Neuron (in vitro differentiated cells): ENCODE measurements at regions not wholly inside any gene's neighbourhood (a gene's known extent, or its start where the extent isn't known, plus 50 kb on each side); places are given as distances from the start of the nearest gene placed in this dataset.

ENCODE experiments used
- H2AFZ ChIP-seq: one replicate; pipeline ENCODE4 v1.6.1; 2013; ENCODE audit warnings: low read depth, mild to moderate bottlenecking, inconsistent platforms, low read length, moderate library complexity
- H3K27me3 ChIP-seq: one replicate; pipeline ENCODE4 v1.6.1; 2013; ENCODE audit warnings: low read length; ENCODE audit not compliant: insufficient read depth
- H3K36me3 ChIP-seq: one replicate; pipeline ENCODE4 v1.6.1; 2013; ENCODE audit warnings: low read length; ENCODE audit not compliant: insufficient read depth
- H3K4me1 ChIP-seq: one replicate; pipeline ENCODE4 v1.6.1; 2013; ENCODE audit warnings: low read length; ENCODE audit not compliant: insufficient read depth
- H3K4me3 ChIP-seq: 2 replicates; pipeline ENCODE4 v1.5.1; 2013; ENCODE audit warnings: mild to moderate bottlenecking, low read length, moderate library complexity
- H3K9me3 ChIP-seq: one replicate; pipeline ENCODE4 v1.6.1; 2013; ENCODE audit warnings: low read length

DNA sequence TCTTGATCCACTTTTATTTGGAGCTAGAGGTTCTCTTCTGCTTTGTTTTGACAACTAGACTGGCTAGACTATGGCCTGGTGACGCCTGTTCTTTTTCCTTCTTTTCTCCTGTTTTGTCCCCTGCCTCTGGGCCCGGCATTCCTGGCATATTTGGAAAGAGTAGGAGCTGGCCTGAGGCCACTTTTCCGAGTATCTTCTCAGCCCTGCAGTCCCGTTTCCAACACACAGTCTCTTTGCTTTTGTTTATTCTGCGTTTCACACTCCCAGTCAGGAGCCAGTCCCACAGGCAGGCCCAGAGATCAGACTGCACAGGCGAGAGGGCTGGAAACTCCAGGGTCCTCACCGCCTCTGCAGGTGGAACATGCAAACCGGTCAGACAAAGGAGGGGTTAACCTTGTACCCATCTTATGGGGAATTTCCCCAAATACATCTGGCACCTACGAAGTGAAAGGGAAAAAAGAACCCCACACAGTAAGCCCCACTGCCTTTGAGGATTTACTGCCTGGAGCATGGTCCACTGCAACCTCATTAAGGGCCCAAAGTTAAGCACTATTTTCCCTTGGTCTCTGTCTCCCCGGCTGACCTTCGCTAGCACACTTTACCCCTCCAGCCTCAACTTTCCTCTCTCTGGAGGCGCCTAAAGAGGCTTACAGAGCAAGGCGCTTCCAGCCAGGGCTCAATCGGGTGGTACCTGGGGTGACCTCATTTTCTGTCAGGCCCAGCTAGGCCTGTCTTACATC, 141.1 kb downstream of the TOMM20 start:
- Histone ChIP-seq H3K4me3 (no peak overlapping the region), H3K9me3 (no peaks in the 10 kb centered on the region), H3K27me3 (no peaks in the 10 kb centered on the region), H2AFZ (no peak overlapping the region), H3K36me3 (no peaks in the 10 kb centered on the region), H3K4me1 (peaks cover 19% of the 10 kb centered on the region)

DNA sequence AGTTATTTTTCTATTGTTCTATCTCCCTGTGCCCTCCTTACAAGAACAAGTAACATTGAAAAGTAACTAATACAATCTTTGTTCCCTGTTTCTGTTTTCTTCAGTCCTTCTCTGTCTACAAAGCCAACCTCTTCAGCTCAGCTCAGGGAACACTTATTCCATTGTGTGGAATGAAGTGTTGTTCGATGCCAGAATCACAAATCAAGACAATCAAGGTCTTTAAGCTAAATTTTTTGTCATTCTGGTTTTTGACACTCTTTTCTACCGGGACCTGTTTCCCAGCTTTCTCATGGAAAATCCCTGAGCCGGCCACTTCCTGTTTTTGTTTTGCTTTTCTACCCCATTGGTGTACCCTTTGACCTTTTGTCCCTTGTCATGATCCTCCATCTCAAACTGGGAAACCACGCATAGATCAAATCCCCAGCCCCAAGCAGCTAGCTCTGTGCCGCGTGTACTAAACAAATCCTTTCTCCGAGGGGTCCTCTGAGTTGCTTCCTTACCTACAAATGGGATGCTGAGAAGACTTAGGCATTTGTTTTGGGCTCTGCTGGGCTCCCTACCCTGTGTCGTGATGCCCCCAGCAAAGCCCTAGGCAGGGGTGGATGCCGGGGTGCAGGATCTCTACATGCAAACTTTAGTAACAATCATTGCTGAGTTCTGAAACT, 141.8 kb downstream of the TOMM20 start:
- Histone ChIP-seq H3K36me3 (no peaks in the 10 kb centered on the region), H3K4me1 (peaks cover 19% of the 10 kb centered on the region), H3K4me3 (no peak overlapping the region), H3K9me3 (no peaks in the 10 kb centered on the region), H3K27me3 (no peaks in the 10 kb centered on the region), H2AFZ (no peak overlapping the region)

DNA sequence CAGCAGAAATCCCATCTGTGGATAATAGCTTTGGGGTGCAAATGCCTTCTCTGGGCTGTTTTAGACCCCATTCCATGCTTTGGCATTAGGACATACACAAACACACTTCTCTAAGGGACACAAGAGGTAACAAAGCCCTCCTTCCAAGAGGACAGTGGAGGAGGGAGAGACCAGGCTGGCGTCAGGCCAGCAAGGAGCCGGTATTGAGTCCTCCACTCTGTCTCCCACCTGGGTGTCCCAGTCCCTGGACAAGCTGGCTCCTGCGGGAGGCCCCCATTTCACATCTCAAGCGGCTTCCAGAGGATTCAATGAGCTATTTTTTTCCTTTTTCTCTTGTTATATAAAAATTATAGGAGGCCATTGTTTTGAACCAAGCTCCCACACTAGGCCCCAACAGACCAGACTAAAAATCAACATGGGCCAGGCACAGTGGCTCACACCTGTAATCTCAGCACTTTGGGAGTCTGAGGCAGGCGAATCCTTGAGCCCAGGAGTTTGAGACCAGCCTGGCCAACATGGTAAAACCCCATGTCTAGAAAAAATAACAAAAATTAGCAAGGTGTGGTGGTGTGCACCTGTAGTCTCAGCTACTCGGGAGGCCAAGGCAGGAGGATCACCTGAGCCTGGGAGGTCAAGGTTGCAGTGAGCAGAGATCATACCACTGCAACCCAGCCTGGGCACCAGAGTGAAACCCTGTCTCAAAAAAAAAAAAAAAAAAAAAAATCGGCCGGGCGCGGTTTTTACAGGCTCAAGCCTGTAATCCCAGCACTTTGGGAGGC, 142.9 kb downstream of the TOMM20 start:
- Histone ChIP-seq H3K27me3 (no peaks in the 10 kb centered on the region), H3K36me3 (no peaks in the 10 kb centered on the region), H3K4me1 (peaks cover 19% of the 10 kb centered on the region), H3K9me3 (no peaks in the 10 kb centered on the region), H2AFZ (no peak overlapping the region), H3K4me3 (no peak overlapping the region)

DNA sequence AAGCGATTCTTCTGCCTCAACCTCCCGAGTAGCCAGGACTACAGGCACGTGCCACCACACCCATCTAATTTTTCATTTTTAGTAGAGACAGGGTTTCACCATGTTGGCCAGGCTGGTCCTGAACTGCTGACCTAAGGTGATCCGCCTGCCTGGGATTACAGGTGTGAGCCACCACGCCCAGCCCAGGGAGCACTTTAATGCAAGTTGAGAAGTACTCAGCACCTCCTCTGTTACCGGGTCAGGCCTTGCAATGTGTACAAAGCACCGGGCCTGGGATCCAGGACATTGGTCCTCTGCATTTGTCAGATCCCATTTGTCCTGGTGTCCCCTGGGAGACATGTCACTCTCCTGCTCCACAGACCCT, 143.6 kb downstream of the TOMM20 start:
- Histone ChIP-seq H2AFZ (no peak overlapping the region), H3K27me3 (no peaks in the 10 kb centered on the region), H3K9me3 (no peaks in the 10 kb centered on the region), H3K4me1 (peaks cover 19% of the 10 kb centered on the region), H3K36me3 (no peaks in the 10 kb centered on the region), H3K4me3 (no peak overlapping the region)

DNA sequence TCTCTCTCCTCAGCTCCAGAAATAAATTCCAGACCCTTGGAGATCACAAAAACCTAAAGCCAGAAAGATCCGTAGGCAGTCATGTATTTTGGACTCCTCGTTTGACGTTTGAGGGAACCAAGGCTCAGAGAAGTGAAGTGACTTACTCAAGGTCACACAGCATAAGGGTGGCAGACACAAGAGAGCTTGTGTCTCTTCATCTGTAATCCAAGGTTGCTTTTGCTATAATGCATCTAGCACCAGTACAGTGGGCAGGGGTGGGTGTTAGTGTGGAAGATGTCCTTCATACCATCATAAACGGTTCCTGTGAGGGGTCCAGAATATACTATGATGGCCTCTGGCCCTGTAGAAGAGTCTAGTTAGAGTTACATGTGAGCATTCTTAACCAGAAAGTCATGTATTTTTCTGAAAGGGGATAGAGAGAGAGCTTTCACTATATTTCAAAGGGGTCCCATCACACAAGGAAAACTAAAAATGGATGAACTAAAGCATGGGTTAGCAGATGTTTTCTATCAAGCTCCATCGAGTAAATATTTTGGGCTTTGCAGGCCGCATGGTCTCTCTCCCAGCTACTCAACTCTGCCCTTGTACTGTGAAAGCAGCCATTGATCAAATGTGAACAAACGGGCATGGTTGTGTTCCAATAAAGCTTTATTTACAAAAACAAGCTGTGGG, 144.9 kb downstream of the TOMM20 start:
- H3K9me3 ChIP-seq: no peaks in the 10 kb centered on the region
- H2AFZ ChIP-seq: no peak overlapping the region
- peaks cover 22% of the 10 kb centered on the region for H3K4me1 ChIP-seq
- no peaks in the 10 kb centered on the region for H3K27me3 ChIP-seq
- no peaks in the 10 kb centered on the region for H3K36me3 ChIP-seq
- H3K4me3 ChIP-seq: no peak overlapping the region

DNA sequence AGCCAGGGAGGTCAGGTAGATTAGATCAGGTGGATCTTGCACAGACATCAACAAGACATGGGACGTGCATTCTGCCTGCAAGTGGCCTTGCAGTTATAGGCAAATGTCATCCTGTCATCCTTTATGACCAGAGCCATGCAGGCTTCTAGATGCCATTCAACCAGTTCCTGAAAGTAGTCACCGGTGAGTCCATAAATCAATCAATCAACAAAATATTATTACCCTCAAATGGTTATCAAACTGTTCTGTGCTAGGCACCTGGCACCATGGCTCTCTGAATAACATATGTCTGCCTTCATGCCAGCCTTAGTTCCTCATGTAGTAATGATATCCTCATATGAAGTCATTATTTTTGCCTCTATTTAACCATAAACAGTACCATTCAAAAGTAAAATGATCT, 146.9 kb downstream of the TOMM20 start:
- Histone ChIP-seq H3K27me3 (no peaks in the 10 kb centered on the region), H3K4me1 (peaks cover 20% of the 10 kb centered on the region), H3K4me3 (no peak overlapping the region), H3K9me3 (no peaks in the 10 kb centered on the region), H2AFZ (no peak overlapping the region), H3K36me3 (no peaks in the 10 kb centered on the region)

DNA sequence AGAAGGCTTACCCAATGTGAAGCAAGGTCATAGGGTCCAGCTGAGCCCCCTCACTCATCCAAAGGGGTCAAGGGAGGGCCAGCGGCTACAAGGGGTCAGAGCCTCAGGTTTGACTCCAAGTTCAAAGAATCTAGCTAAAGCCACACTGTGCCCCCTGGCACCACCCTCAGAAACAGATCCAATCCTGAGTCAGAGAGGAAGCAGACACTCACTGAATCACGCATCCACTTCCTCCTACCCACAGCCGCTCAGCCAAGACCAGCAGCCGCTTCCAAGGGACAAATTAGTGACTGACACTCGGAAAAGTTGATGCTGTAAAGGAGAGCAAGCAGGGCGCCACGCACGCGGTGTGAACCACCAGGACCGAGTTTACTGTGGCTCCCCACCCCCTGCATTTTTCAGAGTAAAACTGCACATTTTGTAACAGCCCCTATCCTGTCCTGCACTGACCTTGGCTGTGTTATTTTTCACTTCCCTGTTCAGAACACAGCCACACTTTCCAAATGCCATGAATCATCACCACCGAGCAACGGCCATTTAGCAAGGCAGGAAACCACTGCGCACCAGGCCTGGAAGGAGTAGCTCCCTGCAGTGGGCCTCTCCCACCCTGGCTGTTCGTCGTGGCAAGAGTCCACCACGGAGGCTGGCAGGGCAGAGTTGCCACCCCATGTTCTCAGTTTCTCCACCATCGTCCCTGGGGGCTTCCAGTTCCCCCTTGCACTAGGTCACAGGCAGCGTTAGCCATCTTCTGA, 147.8 kb downstream of the TOMM20 start:
- Histone ChIP-seq H3K4me1 (peaks cover 21% of the 10 kb centered on the region), H3K9me3 (no peaks in the 10 kb centered on the region), H2AFZ (no peak overlapping the region), H3K27me3 (no peaks in the 10 kb centered on the region), H3K4me3 (no peak overlapping the region), H3K36me3 (no peaks in the 10 kb centered on the region)

DNA sequence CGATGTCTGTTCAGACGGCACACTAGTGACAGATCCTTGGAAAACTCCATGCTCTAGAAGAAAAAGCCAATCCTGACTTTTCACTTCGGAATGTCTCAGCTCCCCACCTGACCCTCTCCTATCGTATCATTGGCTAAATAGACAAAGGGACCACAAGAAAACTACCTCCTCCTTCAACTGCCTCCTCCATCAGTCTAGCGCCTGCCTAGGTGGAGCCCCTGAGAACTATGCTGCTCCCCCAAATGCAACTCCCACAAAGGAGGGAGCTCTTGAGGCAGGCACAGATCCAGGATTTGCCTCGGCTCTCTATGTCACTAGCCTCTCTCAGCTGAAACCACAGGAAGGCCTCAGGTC, 148.4 kb downstream of the TOMM20 start:
- Histone ChIP-seq H3K36me3 (no peaks in the 10 kb centered on the region), H2AFZ (no peak overlapping the region), H3K4me3 (no peak overlapping the region), H3K4me1 (peaks cover 27% of the 10 kb centered on the region), H3K9me3 (no peaks in the 10 kb centered on the region), H3K27me3 (no peaks in the 10 kb centered on the region)

DNA sequence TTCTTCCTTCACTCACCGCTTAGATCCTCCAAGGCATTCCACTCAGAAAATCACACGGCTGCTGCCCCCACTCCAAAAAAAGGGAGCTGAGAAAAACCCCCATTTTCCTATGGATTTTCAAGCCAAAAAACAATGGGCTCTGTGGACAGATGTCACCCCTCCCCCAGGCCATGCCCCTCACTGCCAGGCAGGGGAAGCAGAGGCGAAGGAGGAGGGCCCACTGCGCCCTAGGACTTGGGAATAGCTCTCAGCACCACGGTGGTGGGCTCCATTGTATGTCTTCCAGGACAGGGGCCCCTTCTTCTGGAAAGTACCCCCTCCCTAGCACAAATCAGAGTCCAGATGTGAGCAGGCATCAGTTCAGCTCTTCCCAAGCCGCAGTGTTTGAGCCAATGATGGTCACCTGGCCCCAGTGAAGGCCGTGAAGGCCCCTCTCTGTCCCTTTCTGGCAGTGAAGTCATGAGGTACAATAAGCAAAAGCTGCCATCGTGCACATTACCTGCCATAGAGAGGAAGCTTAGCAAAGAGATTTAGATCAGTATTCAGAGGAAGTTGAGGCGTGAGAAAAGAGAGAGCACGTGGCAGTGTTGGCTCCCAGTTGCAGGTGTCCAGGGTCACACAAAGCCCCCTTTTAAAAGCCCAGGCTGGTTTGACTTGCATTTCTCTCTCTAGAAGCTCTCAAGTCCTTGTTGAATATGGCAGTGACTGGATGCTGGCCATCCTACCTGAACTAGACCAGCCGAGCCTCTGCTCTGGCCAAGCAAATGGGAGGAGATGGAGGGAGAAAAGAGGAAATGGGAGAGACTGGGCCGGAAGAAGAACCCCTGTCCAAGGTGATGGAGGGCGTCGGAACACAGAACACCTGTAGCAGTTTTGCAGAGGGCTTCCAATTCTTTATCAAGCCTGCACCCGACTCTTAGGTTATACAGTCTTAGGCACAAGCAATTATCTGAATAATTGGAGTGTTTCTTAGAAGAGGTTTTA, 149.0 kb downstream of the TOMM20 start:
- no peaks in the 10 kb centered on the region for H3K36me3 ChIP-seq
- H3K4me1 ChIP-seq: peaks cover 33% of the 10 kb centered on the region
- no peaks in the 10 kb centered on the region for H3K27me3 ChIP-seq
- H2AFZ ChIP-seq: no peak overlapping the region
- H3K9me3 ChIP-seq: no peaks in the 10 kb centered on the region
- H3K4me3 ChIP-seq: no peak overlapping the region

DNA sequence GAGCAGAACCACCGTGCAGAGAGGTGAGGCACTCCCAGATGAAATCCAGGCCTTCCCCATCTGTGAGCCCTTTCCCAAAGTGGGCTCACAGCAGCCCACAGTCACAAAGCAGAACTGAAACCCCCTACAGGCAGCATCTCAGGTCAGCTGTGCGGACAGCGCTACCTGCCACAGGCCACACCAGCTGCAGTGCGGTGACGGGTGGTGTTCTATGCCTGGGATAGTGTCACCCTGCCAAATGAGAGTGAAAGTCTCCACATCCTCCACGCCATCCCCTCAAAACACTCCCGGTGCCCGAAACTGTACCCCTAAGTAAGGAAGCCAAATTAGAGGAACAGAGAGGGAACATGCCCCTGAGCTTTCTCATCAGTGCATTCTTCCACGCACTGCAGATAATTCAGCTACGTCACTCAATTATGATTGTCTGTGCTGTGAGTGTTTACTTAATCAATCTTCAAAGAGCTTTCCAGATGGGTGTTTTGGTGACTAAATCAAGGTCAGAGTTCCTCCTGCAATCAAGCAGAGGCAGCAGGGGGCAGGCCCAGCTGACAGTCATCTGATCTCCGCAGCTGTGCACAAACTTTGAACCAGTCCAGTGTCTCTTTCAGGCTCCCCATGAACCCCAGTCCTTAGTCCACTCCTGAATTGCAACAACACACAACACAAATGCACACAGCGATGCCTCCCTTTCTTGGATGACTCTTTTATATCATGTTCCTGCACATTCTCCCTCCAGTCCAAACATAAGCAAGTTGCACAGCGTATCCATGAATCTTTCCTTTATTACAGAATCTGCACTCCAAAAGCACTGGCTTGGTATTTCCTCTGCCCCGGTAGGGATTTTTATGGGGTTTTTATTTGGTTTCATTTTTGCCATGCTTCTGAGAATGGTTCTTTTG, 150.0 kb downstream of the TOMM20 start:
- no peaks in the 10 kb centered on the region for H3K27me3 ChIP-seq
- H3K4me1 ChIP-seq: peaks cover 31% of the 10 kb centered on the region
- no peaks in the 10 kb centered on the region for H3K36me3 ChIP-seq
- H3K4me3 ChIP-seq: no peak overlapping the region
- no peaks in the 10 kb centered on the region for H3K9me3 ChIP-seq
- H2AFZ ChIP-seq: no peak overlapping the region

DNA sequence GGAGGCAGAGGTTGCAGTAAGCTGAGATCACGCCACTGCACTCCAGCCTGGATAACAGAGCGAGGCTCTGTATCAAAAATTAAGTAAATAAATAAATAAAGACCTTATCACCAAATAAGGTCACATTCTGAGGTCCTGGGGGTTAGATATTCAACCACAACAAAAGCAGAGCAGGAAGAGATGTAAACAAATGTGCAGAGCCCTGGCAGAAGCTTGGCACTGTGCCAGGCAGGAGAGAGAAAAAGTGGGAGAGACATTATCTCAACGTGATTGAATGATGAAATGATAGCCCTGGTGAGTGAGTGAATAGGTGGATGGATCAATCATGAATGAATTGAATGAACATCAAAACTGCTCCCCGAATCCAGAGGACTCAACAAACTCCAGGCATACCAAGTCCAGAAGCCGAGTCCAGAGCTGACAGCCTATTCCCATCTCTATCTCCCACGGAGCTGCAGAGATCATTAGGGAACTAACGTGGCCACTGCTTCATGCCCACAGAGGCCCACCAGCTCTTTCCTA, 150.7 kb downstream of the TOMM20 start:
- no peaks in the 10 kb centered on the region for H3K36me3 ChIP-seq
- H3K4me3 ChIP-seq: no peak overlapping the region
- peaks cover 33% of the 10 kb centered on the region for H3K4me1 ChIP-seq
- no peaks in the 10 kb centered on the region for H3K27me3 ChIP-seq
- no peaks in the 10 kb centered on the region for H3K9me3 ChIP-seq
- no peak overlapping the region for H2AFZ ChIP-seq
